IMR-90 (cell line): ENCODE measurements at regions not wholly inside any gene's neighbourhood (a gene's known extent, or its start where the extent isn't known, plus 50 kb on each side); places are given as distances from the start of the nearest gene placed in this dataset.

Experiments used
- ATAC-seq: fragments of 200-7000 bp; cut with Tn5 transposase; 2 replicates; pipeline ENCODE4 v1.9.1; 2020; ENCODE audit warnings: low read depth, mild to moderate bottlenecking, moderate library complexity
- BruUV-seq: library from RNA; stranded (reverse); fragments of 400-500 nt; replicated peaks from 2 replicates; lab custom pipeline; 2021; lab: Mats Ljungman, UMichigan
- CTCF ChIA-PET: fragments of 300-600 bp; formaldehyde crosslinking; extraction: SDS; loops from one replicate; lab custom pipeline; 2021; ENCODE audit warnings: antibody characterized with exemption; lab: Yijun Ruan, JAX
- POLR2A ChIA-PET: fragments of 300-600 bp; sonication (Branson Sonifier 250); formaldehyde crosslinking; loops from one replicate; lab custom pipeline; 2022; ENCODE audit warnings: antibody characterized with exemption; ENCODE audit not compliant: unreplicated experiment; lab: Charles Lee
- DNase-seq: peaks from one replicate; pipeline ENCODE4 v3.0.0; 2013
- H2AFZ ChIP-seq: replicated peaks from 2 replicates; pipeline ENCODE3; 2013; ENCODE audit warnings: low read length, mild to moderate bottlenecking; ENCODE audit not compliant: poor library complexity
- H2AK5ac ChIP-seq: 2 replicates; pipeline ENCODE4 v1.6.1; 2013; ENCODE audit warnings: low read depth, low read length, inconsistent platforms
- H2AK9ac ChIP-seq: replicated peaks from 2 replicates; pipeline ENCODE3; 2013; ENCODE audit warnings: mild to moderate bottlenecking, low read depth, low read length, moderate library complexity; ENCODE audit not compliant: poor library complexity
- H2BK120ac ChIP-seq: 2 replicates; pipeline ENCODE4 v1.6.1; 2013; ENCODE audit warnings: low read depth, low read length, inconsistent platforms
- H2BK15ac ChIP-seq: 3 replicates; pipeline ENCODE4 v1.6.1; 2013; ENCODE audit warnings: low read depth, low read length, inconsistent platforms
- H2BK20ac ChIP-seq: 2 replicates; pipeline ENCODE4 v1.6.1; 2013; ENCODE audit warnings: low read depth, mild to moderate bottlenecking, inconsistent platforms, low read length, moderate library complexity
- H2BK5ac ChIP-seq: 2 replicates; pipeline ENCODE4 v1.6.1; 2013; ENCODE audit warnings: mild to moderate bottlenecking, low read depth, low read length, inconsistent platforms; ENCODE audit not compliant: poor library complexity, severe bottlenecking
- H3K14ac ChIP-seq: replicated peaks from 2 replicates; pipeline ENCODE4 v1.6.1; 2013; ENCODE audit warnings: low read depth, low read length, inconsistent platforms
- H3K18ac ChIP-seq: 2 replicates; pipeline ENCODE4 v1.6.1; 2013; ENCODE audit warnings: low read depth, low read length, control low read depth
- H3K23ac ChIP-seq: 2 replicates; pipeline ENCODE4 v1.6.1; 2013; ENCODE audit warnings: low read depth, low read length, inconsistent platforms
- H3K27ac ChIP-seq: 2 replicates; pipeline ENCODE4 v1.5.1; 2013; ENCODE audit warnings: mild to moderate bottlenecking, control low read depth, low read length; ENCODE audit not compliant: insufficient read depth
- H3K27me3 ChIP-seq: 2 replicates; pipeline ENCODE4 v1.6.1; 2013; ENCODE audit warnings: low read length; ENCODE audit not compliant: control insufficient read depth, insufficient read depth
- H3K36me3 ChIP-seq: 2 replicates; pipeline ENCODE4 v1.6.1; 2013; ENCODE audit warnings: low read length, mixed read lengths; ENCODE audit not compliant: control insufficient read depth, insufficient read depth
- H3K4ac ChIP-seq: 2 replicates; pipeline ENCODE4 v1.6.1; 2013; ENCODE audit warnings: low read depth, low read length, inconsistent platforms
- H3K4me1 ChIP-seq: 2 replicates; pipeline ENCODE4 v1.6.1; 2013; ENCODE audit warnings: low read length, mixed read lengths; ENCODE audit not compliant: control insufficient read depth, insufficient read depth
- H3K4me2 ChIP-seq: 2 replicates; pipeline ENCODE4 v1.6.1; 2013; ENCODE audit warnings: low read depth, mild to moderate bottlenecking, control low read depth, low read length, moderate library complexity
- H3K4me3 ChIP-seq: 2 replicates; pipeline ENCODE4 v1.5.1; 2013; ENCODE audit warnings: low read depth, mild to moderate bottlenecking, control low read depth, low read length, moderate library complexity; ENCODE audit not compliant: insufficient read depth
- H3K56ac ChIP-seq: 2 replicates; pipeline ENCODE4 v1.6.1; 2013; ENCODE audit warnings: low read length, inconsistent platforms; ENCODE audit not compliant: insufficient read depth; ENCODE audit errors: extremely low read depth
- H3K79me1 ChIP-seq, 2 experiments: 2 replicates each; pipeline ENCODE4 v1.6.1; 2013; ENCODE audit warnings: low read length in 2 of 2, inconsistent platforms in 1 of 2, low read depth in 1 of 2
- H3K9ac ChIP-seq: 2 replicates; pipeline ENCODE4 v1.6.1; 2013; ENCODE audit warnings: low read depth, low read length, control low read depth
- H3K9me1 ChIP-seq: 2 replicates; pipeline ENCODE4 v1.6.1; 2013; ENCODE audit warnings: low read length, inconsistent platforms; ENCODE audit not compliant: insufficient read depth
- H3K9me3 ChIP-seq: 2 replicates; pipeline ENCODE4 v1.6.1; 2013; ENCODE audit warnings: low read length; ENCODE audit not compliant: control insufficient read depth, insufficient read depth
- H4K20me1 ChIP-seq: 2 replicates; pipeline ENCODE4 v1.6.1; 2013; ENCODE audit warnings: low read length, inconsistent platforms; ENCODE audit not compliant: insufficient read depth
- H4K5ac ChIP-seq: 2 replicates; pipeline ENCODE4 v1.6.1; 2013; ENCODE audit warnings: mild to moderate bottlenecking, low read depth, low read length, control low read depth
- H4K8ac ChIP-seq, 2 experiments: 2 replicates each; pipeline ENCODE4 v1.6.1; 2013; ENCODE audit warnings: low read depth in 2 of 2, low read length in 2 of 2, control low read depth in 1 of 2, inconsistent platforms in 1 of 2
- H4K91ac ChIP-seq: 2 replicates; pipeline ENCODE4 v1.6.1; 2013; ENCODE audit warnings: low read depth, low read length, inconsistent platforms; ENCODE audit not compliant: insufficient read depth
- BHLHE40 ChIP-seq: fragments of 150-350 bp; IDR thresholded peaks from 2 replicates; pipeline ENCODE4 v1.6.1; 2016; ENCODE audit warnings: mild to moderate bottlenecking, low read depth, low read length
- CEBPB ChIP-seq: IDR thresholded peaks from 2 replicates; pipeline ENCODE4 v1.6.1; 2012; ENCODE audit warnings: low read depth, low read length, improper control_type of control experiment
- CHD1 ChIP-seq: IDR thresholded peaks from 2 replicates; pipeline ENCODE4 v1.6.1; 2012; ENCODE audit warnings: low read depth, low read length, improper control_type of control experiment
- CTCF ChIP-seq: conservative IDR thresholded peaks from 2 replicates; pipeline ENCODE4 v1.5.1; 2012; ENCODE audit warnings: mild to moderate bottlenecking, low read depth, low read length, improper control_type of control experiment
- MAZ ChIP-seq: IDR thresholded peaks from 2 replicates; pipeline ENCODE4 v1.6.1; 2012; ENCODE audit warnings: low read depth, mild to moderate bottlenecking, low read length, improper control_type of control experiment, moderate library complexity, borderline replicate concordance
- MXI1 ChIP-seq: IDR thresholded peaks from 2 replicates; pipeline ENCODE4 v1.6.1; 2012; ENCODE audit warnings: low read depth, mild to moderate bottlenecking, low read length, moderate library complexity, borderline replicate concordance
- POLR2A ChIP-seq: IDR thresholded peaks from 2 replicates; pipeline ENCODE4 v1.6.1; 2012; ENCODE audit warnings: mild to moderate bottlenecking, low read depth, low read length
- RAD21 ChIP-seq: IDR thresholded peaks from 2 replicates; pipeline ENCODE4 v1.6.1; 2012; ENCODE audit warnings: low read length, improper control_type of control experiment
- RCOR1 ChIP-seq: IDR thresholded peaks from 2 replicates; pipeline ENCODE4 v1.6.1; 2012; ENCODE audit warnings: mild to moderate bottlenecking, low read length, improper control_type of control experiment; ENCODE audit not compliant: insufficient replicate concordance
- RFX5 ChIP-seq: IDR thresholded peaks from 2 replicates; pipeline ENCODE4 v1.8.0; 2012; ENCODE audit warnings: low read depth, mild to moderate bottlenecking, low read length, moderate library complexity
- SMC3 ChIP-seq: fragments of 150-350 bp; IDR thresholded peaks from 2 replicates; pipeline ENCODE4 v1.6.1; 2016; ENCODE audit warnings: low read depth, mild to moderate bottlenecking, antibody characterized with exemption, low read length, moderate library complexity
- USF2 ChIP-seq: fragments of 150-350 bp; IDR thresholded peaks from 2 replicates; pipeline ENCODE4 v1.6.1; 2017; ENCODE audit warnings: mild to moderate bottlenecking, antibody characterized with exemption, low read length, low read depth
- dilution Hi-C: fragments of 300-500 bp; cut with HindIII; formaldehyde crosslinking; loops from one replicate; pipeline ENCODE4 v1.14.3; 2018; ENCODE audit warnings: low sequenced_read_pairs; ENCODE audit not compliant: unreplicated experiment
- in situ Hi-C: fragments of 300-500 bp; cut with MboI; formaldehyde crosslinking; loops from 3 replicates; pipeline ENCODE4 v1.14.3; 2019; ENCODE audit warnings: low sequenced_read_pairs, inconsistent platforms, mixed read lengths
- intact Hi-C: fragments of 100-400 bp; cut with micrococcal nuclease; formaldehyde crosslinking; loops from 2 replicates; pipeline ENCODE4 v1.10.0; 2022

- H3K9me3 ChIP-seq: peaks cover 3% of the 10 kb centered on the region; the same call in 1 of the 2 replicates
- no peak overlapping the region for H3K23ac ChIP-seq
- BruUV-seq: no TSS peak
- no peak overlapping the region for H2BK5ac ChIP-seq
- no peak overlapping the region for H2BK15ac ChIP-seq
- no peaks in the 10 kb centered on the region for H3K4me1 ChIP-seq
- H2BK20ac ChIP-seq: no peak overlapping the region
- no peak overlapping the region for H3K14ac ChIP-seq
- no peak for TF ChIP-seq MAZ
- TF ChIP-seq RAD21: no peak
- TF ChIP-seq BHLHE40: no peak
- TF ChIP-seq RCOR1: no peak
- TF ChIP-seq MXI1: no peak
- TF ChIP-seq USF2: no peak
- no peak for TF ChIP-seq POLR2A
- no peak for TF ChIP-seq CEBPB
- no peak for TF ChIP-seq CHD1
- no peak for TF ChIP-seq CTCF
- TF ChIP-seq SMC3: no peak
- no peak for TF ChIP-seq RFX5
- H2BK120ac ChIP-seq: no peak overlapping the region
- ChIA-PET POLR2A (no interaction called here), CTCF (no interaction called here)
- no peaks in the 10 kb centered on the region for H3K27me3 ChIP-seq
- no peak overlapping the region for H3K27ac ChIP-seq
- H3K4me2 ChIP-seq: no peak overlapping the region
- H4K20me1 ChIP-seq: no peaks in the 10 kb centered on the region
- no peak overlapping the region for H4K5ac ChIP-seq
- no peaks in the 10 kb centered on the region for H3K36me3 ChIP-seq
- no peak overlapping the region for H2AK5ac ChIP-seq
- ATAC-seq: no peak
- no peak overlapping the region for H3K9ac ChIP-seq
- intact Hi-C loops: no loop called here
- H2AFZ ChIP-seq: no peak overlapping the region
- in situ Hi-C loops: no loop called here
- dilution Hi-C loops: no loop called here
- H3K4me3 ChIP-seq: no peak overlapping the region
- H3K4ac ChIP-seq: no peak overlapping the region
- no peak overlapping the region for H3K56ac ChIP-seq
- DNase-seq: no peak
- no peak overlapping the region for H4K91ac ChIP-seq
- no peaks in the 10 kb centered on the region for H3K9me1 ChIP-seq
- no peak overlapping the region for H3K18ac ChIP-seq
- H2AK9ac ChIP-seq: no peak overlapping the region
- no peaks in the 10 kb centered on the region for H3K79me1 ChIP-seq
- H4K8ac ChIP-seq: no peak overlapping the region
These were observed 417.0 kb downstream of the TMEM161B start for GRCh38 chr5:87851603-87852002.
